PC-3 (cell line): ENCODE measurements at regions not wholly inside any gene's neighbourhood (a gene's known extent, or its start where the extent isn't known, plus 50 kb on each side); places are given as distances from the start of the nearest gene placed in this dataset.

Experiments
- ATAC-seq: fragments of 200-7000 bp; cut with Tn5 transposase; 2 replicates; pipeline ENCODE4 v1.9.1; 2020; ENCODE audit warnings: mild to moderate bottlenecking, moderate library complexity
- BruUV-seq: library from RNA; stranded (reverse); fragments of 400-500 nt; replicated peaks from 2 replicates; lab custom pipeline; 2021; lab: Mats Ljungman, UMichigan
- CTCF ChIA-PET: fragments of 300-600 bp; sonication (Branson Sonifier 250); formaldehyde crosslinking; loops from one replicate; lab custom pipeline; 2022; ENCODE audit warnings: antibody characterized with exemption; lab: Charles Lee
- POLR2A ChIA-PET: fragments of 300-600 bp; sonication (Branson Sonifier 250); formaldehyde crosslinking; loops from one replicate; lab custom pipeline; 2022; ENCODE audit warnings: antibody characterized with exemption; ENCODE audit not compliant: unreplicated experiment; lab: Charles Lee
- DNase-seq: peaks from one replicate; pipeline ENCODE4 v3.0.0-alpha.2; 2015
- H2AFZ ChIP-seq: fragments of 300-600 bp; sonication (generic); 2 replicates; pipeline ENCODE4 v1.6.0; 2016; ENCODE audit warnings: antibody characterized with exemption, low read length
- H3F3A ChIP-seq: fragments of 300-600 bp; sonication (generic); one replicate; pipeline ENCODE4 v1.6.0; 2017; ENCODE audit warnings: antibody characterized with exemption, low read length, control low read depth, mild to moderate bottlenecking; ENCODE audit not compliant: unreplicated experiment
- H3K27ac ChIP-seq: fragments of 300-600 bp; sonication (generic); 2 replicates; pipeline ENCODE4 v1.5.1; 2016; ENCODE audit warnings: mild to moderate bottlenecking, low read length
- H3K27me3 ChIP-seq: fragments of 300-600 bp; sonication (generic); 2 replicates; pipeline ENCODE4 v1.6.1; 2016; ENCODE audit warnings: low read length, mixed read lengths
- H3K36me3 ChIP-seq: fragments of 300-600 bp; sonication (generic); 2 replicates; pipeline ENCODE4 v1.6.1; 2016; ENCODE audit warnings: low read depth, mixed run types, low read length, mixed read lengths
- H3K4me1 ChIP-seq: fragments of 300-600 bp; sonication (generic); 2 replicates; pipeline ENCODE4 v1.5.1; 2016; ENCODE audit warnings: low read length; ENCODE audit not compliant: insufficient read depth
- H3K4me2 ChIP-seq: fragments of 300-600 bp; sonication (generic); 2 replicates; pipeline ENCODE4 v1.6.0; 2016; ENCODE audit warnings: low read length
- H3K4me3 ChIP-seq: fragments of 300-600 bp; sonication (generic); 2 replicates; pipeline ENCODE4 v1.5.1; 2016; ENCODE audit warnings: mild to moderate bottlenecking, low read length, mixed read lengths
- H3K79me2 ChIP-seq: fragments of 300-600 bp; sonication (generic); 2 replicates; pipeline ENCODE4 v1.6.1; 2017; ENCODE audit warnings: low read length, mixed read lengths
- H3K9ac ChIP-seq: fragments of 300-600 bp; sonication (generic); 2 replicates; pipeline ENCODE4 v1.6.0; 2016; ENCODE audit warnings: mild to moderate bottlenecking, low read length
- H3K9me2 ChIP-seq: fragments of 300-600 bp; sonication (generic); replicated peaks from 2 replicates; pipeline ENCODE4 v1.6.1; 2016; ENCODE audit warnings: mixed run types, low read length, mixed read lengths
- H3K9me3 ChIP-seq: fragments of 300-600 bp; sonication (generic); 2 replicates; pipeline ENCODE4 v1.6.1; 2016; ENCODE audit warnings: low read length, mixed read lengths
- H4K20me1 ChIP-seq: fragments of 300-600 bp; sonication (generic); 2 replicates; pipeline ENCODE4 v1.6.1; 2016; ENCODE audit warnings: low read length, mixed read lengths
- CTCF ChIP-seq: fragments of 300-600 bp; sonication (generic); conservative IDR thresholded peaks from 2 replicates; pipeline ENCODE4 v1.5.1; 2017; ENCODE audit warnings: antibody characterized with exemption, low read depth, mild to moderate bottlenecking, low read length
- EZH2 ChIP-seq: fragments of 300-600 bp; sonication (generic); IDR thresholded peaks from one replicate; pipeline ENCODE4 v1.6.1; 2017; ENCODE audit warnings: antibody characterized with exemption, mild to moderate bottlenecking, low read length; ENCODE audit not compliant: unreplicated experiment
- EZH2phosphoT487 ChIP-seq: fragments of 300-600 bp; sonication (generic); IDR thresholded peaks from 2 replicates; pipeline ENCODE4 v1.6.1; 2018; ENCODE audit warnings: mild to moderate bottlenecking, antibody characterized with exemption, low read length, borderline replicate concordance
- intact Hi-C: fragments of 100-400 bp; cut with micrococcal nuclease; formaldehyde crosslinking; loops from 2 replicates; pipeline ENCODE4 v1.9.0; 2023

DNA sequence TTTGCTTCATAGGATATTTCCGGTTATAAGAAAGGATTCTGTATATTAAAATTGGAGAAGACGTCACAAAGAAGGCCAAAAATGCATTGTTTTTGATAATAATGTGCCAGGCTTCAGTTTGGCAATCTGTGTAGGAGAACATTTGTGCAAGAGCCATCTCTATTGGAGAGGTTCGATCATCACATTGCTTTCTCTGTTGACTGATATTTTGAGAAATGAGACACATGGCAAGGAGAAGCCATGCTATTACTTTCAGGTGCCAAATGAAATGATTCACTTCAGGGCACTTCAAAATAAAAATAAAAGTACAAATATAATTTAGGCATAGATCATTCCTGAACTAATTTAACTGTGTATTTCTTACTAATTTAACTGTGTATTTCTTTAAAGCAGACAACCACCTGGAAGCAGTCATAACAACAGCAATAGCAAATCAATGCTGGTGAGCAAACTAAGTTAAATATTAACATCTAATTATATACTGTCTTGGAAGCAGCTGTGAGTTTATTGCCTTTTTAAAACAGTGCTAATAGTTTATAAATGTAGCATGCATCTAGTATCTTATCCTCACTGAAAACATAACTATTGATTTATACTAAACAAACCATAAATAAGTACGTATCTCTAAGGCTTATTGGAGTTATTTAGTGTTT is 50.2 kb upstream of the CHST9 start:
- BruUV-seq, result no TSS peak
- Histone ChIP-seq H3K4me3 (no peak overlapping the region), H3F3A (no peaks in the 10 kb centered on the region), H2AFZ (no peak overlapping the region), H3K9ac (no peak overlapping the region), H3K27ac (no peak overlapping the region), H3K9me3 (no peaks in the 10 kb centered on the region), H3K79me2 (no peaks in the 10 kb centered on the region), H3K9me2 (no peaks in the 10 kb centered on the region), H3K4me1 (no peaks in the 10 kb centered on the region), H4K20me1 (no peaks in the 10 kb centered on the region), H3K27me3 (peaks cover 26% of the 10 kb centered on the region), H3K4me2 (no peak overlapping the region), H3K36me3 (no peaks in the 10 kb centered on the region)
- TF ChIP-seq EZH2 (no peak), CTCF (no peak), EZH2phosphoT487 (no peak)
- ChIA-PET POLR2A (no interaction called here), CTCF (no interaction called here)
- intact Hi-C loops, result no loop called here
- DNase-seq, result no peak
- ATAC-seq, result no peak
